Coronary artery (tissue), 2 donors: ENCODE measurements at regions not wholly inside any gene's neighbourhood (a gene's known extent, or its start where the extent isn't known, plus 50 kb on each side); places are given as distances from the start of the nearest gene placed in this dataset.

Experiments used
- DNase-seq: peaks from one replicate; pipeline ENCODE4 v3.0.0-alpha.2; 2017; ENCODE audit warnings: low spot score
- H3K27ac ChIP-seq, 2 donors: fragments of 200-600 bp; sonication (generic); one replicate each; pipeline ENCODE4 v1.5.1; 2016 to 2019
- H3K4me3 ChIP-seq: fragments of 200-600 bp; sonication (generic); 2 replicates; pipeline ENCODE4 v1.5.1; 2016; ENCODE audit warnings: mild to moderate bottlenecking, moderate library complexity
- TF ChIP-seq, protein P1 (sequence below): fragments of 200-600 bp; sonication (generic); IDR thresholded peaks from one replicate; pipeline ENCODE4 v1.5.1; 2019; ENCODE audit warnings: antibody characterized with exemption

DNA sequence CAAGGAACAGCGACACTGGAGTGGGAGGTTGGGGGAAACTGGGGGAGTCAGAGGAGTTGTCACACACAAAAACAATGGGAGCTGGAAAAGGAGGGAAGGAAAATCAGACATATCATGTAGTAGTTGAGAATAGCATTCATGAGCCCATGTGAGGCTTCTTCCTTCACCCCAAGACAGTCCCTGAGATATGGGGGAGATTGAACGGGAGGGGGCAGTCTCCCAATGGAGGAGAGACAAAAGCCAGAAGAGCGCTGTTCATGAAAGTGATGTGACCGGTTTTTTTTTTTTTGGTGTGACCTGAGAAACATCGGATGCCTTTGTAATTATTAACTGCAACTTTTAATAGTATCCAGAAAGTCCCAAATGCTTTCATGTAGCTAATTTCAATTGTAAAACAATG, 631.8 kb upstream of the KLF12 start:
- TF ChIP-seq, protein P1, sequence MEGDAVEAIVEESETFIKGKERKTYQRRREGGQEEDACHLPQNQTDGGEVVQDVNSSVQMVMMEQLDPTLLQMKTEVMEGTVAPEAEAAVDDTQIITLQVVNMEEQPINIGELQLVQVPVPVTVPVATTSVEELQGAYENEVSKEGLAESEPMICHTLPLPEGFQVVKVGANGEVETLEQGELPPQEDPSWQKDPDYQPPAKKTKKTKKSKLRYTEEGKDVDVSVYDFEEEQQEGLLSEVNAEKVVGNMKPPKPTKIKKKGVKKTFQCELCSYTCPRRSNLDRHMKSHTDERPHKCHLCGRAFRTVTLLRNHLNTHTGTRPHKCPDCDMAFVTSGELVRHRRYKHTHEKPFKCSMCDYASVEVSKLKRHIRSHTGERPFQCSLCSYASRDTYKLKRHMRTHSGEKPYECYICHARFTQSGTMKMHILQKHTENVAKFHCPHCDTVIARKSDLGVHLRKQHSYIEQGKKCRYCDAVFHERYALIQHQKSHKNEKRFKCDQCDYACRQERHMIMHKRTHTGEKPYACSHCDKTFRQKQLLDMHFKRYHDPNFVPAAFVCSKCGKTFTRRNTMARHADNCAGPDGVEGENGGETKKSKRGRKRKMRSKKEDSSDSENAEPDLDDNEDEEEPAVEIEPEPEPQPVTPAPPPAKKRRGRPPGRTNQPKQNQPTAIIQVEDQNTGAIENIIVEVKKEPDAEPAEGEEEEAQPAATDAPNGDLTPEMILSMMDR: no peak

DNA sequence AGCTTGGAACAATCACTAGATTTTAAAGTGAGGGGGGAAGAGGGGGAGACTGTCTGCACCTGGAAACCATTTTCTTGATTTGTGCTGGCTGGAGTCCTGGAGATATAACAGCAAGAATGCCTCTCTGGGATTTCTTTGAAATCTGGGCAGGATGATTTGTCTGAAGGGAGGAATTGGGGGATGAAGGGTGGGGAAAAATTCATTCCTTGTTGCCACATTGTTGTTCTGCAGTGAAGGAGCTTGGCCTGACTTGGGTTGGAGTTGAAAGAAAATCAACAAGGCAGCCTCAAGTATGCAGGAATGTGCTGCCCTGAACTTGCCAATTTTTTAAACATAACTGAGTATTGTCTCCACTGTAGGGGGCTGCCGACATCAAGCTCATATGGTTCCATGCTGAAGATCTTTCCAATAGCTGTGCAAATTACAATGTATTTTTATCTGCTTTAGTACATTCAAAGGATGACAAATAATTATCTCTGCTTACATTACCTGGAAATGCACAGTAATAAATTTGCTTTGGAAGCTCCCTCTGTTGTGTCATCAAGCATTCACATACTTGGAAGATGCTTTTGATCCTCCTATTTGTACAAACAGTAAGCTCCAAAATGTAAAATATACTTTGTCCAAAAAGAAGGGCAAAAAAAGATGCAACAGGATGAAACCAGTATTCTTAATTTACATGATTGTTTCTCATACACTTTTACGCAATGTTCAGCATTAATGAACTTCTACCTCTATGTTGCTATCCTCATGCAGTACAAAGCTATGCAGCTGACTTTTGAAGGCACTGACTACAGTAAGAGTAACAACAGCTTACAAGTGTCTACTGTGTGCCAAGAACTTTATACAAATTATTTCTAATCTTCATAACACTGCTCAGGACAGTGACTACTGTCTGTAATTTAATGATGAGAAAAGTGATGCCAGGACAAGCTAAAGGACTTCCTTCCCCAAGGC, 627.9 kb upstream of the KLF12 start:
- Histone ChIP-seq H3K27ac (no peak overlapping the region), H3K4me3 (no peak overlapping the region)
- TF ChIP-seq, protein P1: no peak
- no peak for DNase-seq

More for the DNA sequence above, 631.8 kb upstream of the KLF12 start:
- H3K27ac ChIP-seq: no peak overlapping the region
- no peak overlapping the region for H3K4me3 ChIP-seq
- no peak for DNase-seq

DNA sequence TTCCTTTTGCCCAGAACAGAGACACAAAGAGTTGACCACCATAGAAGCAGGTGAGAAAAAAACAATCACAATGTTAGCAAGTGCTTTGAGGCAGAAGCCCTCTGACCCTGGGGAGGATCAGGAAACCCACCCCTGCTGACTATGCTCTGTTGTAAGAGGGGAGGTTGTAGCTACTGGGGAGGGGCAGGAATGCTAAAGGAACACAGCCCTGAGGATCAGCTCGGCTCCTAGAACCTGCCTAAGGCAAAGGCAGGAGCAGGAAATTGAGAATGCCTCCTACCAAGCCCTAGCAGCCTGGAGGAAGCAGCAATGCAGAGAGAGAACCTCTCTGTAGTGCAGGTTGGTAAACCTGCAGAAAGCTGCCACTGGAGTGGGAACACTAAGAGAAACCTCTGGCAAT, 624.0 kb upstream of the KLF12 start:
- TF ChIP-seq, protein P1: no peak
- H3K27ac ChIP-seq: no peak overlapping the region
- DNase-seq: no peak
- H3K4me3 ChIP-seq: no peak overlapping the region

DNA sequence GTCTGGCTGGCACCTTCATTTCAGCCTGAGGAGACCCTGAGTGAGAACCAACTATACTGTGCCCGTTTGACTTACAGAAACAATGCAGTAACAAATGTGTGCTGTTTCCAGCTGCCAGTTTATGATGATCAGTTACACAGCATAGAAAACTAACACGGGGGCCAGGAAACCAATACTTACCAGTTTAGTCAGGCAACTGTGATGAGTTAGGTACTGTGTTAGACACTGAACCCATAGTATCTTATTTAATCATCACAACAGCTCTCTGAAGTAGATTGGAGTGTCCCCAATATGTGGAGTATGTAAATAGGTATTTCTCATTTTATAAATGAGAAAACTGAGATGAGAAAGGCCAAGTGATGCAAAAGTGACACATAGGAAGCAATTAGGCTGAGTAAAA, 620.9 kb upstream of the KLF12 start:
- TF ChIP-seq, protein P1: no peak
- no peak for DNase-seq
- no peak overlapping the region for H3K4me3 ChIP-seq
- H3K27ac ChIP-seq: no peak overlapping the region

DNA sequence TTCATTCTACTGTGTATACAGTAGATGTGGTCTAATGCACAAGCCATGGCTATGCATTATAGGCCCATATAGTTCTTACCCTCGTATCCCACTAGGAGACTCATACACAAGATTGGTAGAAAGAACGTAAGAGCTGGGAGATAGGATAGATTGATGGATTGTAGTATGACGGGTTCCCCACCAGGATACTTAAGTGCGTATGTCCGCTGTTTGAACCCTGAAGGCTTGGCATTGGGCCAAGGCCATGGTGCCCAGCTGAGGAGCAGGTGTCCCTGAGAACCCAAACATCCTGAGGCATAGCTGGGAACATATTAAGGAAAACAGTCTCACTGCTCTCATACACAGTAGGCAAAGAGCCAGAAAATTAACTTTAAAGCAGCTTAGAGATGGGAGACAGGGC, 617.5 kb upstream of the KLF12 start:
- DNase-seq: no peak
- Histone ChIP-seq H3K4me3 (no peak overlapping the region), H3K27ac (no peak overlapping the region)
- TF ChIP-seq, protein P1: no peak

DNA sequence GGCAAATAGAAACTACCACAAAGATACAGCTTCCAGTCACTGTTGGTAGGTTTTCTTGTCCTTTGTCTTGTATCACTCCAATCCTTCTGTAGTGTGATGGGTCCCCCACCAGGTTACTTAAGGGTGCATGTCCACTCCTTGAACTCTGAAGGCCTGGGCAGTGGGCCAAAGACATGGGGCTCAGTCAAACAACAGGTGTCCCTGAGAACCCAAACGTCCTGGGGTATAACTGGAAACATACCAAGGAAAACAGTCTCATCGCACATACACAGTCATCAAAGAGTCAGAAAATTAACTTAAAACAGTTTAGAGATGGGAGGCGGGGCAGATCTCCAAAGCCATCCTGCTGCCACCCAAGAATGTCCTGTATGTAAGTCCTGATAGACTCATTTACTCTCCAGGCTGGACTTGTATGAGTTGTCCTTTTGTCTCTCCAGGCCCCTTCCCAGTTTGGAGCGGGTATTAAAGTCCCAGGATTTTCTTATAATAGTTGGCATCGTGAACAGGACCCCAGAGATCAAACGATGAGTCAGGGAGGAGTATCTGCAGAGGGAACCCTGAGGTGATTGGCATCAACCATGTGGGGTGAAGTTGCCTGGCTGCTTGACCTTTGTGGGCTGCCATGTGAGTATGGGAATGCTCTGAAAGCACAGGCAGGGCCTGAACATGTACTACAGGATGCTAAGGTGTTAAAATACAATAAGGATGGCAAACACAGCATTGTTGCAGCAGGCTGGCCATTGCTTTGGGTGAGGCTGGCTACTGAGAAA, 613.2 kb upstream of the KLF12 start:
- TF ChIP-seq, protein P1: no peak
- no peak overlapping the region for H3K27ac ChIP-seq
- no peak overlapping the region for H3K4me3 ChIP-seq
- DNase-seq: no peak
